ENCODE measurements at regions not wholly inside any gene's neighbourhood (a gene's known extent, or its start where the extent isn't known, plus 50 kb on each side); places are given as distances from the start of the nearest gene placed in this dataset.

DNA sequence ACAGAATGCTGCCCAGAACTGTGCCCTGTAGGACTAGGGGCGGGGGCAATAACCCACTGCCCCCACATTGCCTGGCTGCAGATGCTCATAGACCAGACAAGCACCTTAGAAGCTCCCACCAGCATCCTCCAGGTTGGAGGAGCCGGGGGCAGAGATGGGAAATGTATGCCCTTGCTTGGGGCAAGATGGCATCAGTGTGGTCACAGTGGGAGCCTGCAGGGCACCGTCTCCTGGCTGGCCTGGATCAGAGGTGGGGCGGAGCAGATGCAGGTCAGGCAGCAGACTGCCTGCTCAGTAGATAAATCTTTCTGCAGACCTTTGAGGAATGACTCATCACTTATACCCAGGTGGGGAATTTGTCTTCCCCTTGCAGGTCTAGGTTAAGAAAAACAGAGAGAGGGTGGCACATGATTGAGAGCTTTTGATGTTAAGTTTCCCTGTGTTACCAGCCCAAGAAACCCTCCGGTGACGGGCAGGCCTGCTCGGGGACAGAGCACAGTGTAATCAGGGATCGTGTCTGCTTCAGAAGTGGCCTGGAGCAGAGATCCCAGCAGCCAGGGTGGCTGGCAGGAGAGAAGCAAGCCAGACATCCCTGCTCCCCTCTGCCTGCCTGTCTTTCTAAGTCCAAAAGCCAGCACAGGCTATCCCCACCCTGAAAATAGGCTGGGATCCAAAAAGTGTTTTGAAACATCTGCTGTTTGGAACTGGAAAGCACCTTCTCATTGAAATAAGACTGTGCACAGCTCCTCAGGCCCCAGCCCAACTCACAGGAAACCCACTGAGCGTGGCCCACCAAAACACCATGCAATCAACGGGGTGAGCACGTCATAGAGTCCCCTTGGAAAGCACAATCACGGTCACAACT is 50.7 kb upstream of the RPL38 start:
- TF ChIP-seq, protein P1, sequence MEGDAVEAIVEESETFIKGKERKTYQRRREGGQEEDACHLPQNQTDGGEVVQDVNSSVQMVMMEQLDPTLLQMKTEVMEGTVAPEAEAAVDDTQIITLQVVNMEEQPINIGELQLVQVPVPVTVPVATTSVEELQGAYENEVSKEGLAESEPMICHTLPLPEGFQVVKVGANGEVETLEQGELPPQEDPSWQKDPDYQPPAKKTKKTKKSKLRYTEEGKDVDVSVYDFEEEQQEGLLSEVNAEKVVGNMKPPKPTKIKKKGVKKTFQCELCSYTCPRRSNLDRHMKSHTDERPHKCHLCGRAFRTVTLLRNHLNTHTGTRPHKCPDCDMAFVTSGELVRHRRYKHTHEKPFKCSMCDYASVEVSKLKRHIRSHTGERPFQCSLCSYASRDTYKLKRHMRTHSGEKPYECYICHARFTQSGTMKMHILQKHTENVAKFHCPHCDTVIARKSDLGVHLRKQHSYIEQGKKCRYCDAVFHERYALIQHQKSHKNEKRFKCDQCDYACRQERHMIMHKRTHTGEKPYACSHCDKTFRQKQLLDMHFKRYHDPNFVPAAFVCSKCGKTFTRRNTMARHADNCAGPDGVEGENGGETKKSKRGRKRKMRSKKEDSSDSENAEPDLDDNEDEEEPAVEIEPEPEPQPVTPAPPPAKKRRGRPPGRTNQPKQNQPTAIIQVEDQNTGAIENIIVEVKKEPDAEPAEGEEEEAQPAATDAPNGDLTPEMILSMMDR (IDR thresholded peaks at IDR 0.05) = no peak
- no peak for TF ChIP-seq EP300 (IDR thresholded peaks at IDR 0.05)
